Mucosa of rectum (tissue), 2 donors: ENCODE measurements at regions not wholly inside any gene's neighbourhood (a gene's known extent, or its start where the extent isn't known, plus 50 kb on each side); places are given as distances from the start of the nearest gene placed in this dataset.

Source experiments
- H3K27ac ChIP-seq, 2 donors: one replicate each; pipeline ENCODE4 v1.7.0; 2013; ENCODE audit warnings: inconsistent platforms in 2 of 2, low read depth in 2 of 2, low read length in 2 of 2
- H3K27me3 ChIP-seq, 2 donors: one replicate each; pipeline ENCODE4 v1.7.0; 2013; ENCODE audit warnings: low read length in 2 of 2; ENCODE audit not compliant: control insufficient read depth in 2 of 2, insufficient read depth in 2 of 2
- H3K36me3 ChIP-seq, 2 donors: one replicate each; pipeline ENCODE4 v1.7.0; 2013; ENCODE audit warnings: low read length in 2 of 2; ENCODE audit not compliant: control insufficient read depth in 2 of 2, insufficient read depth in 2 of 2
- H3K4me1 ChIP-seq, 2 donors: one replicate each; pipeline ENCODE4 v1.7.0; 2013; ENCODE audit warnings: low read length in 2 of 2, mild to moderate bottlenecking in 1 of 2; ENCODE audit not compliant: control insufficient read depth in 2 of 2, insufficient read depth in 2 of 2
- H3K4me3 ChIP-seq, 2 donors: one replicate each; pipeline ENCODE4 v1.7.0; 2013; ENCODE audit warnings: low read length in 2 of 2
- H3K9ac ChIP-seq, 2 donors: one replicate each; pipeline ENCODE4 v1.7.0; 2013; ENCODE audit warnings: low read length in 2 of 2, low read depth in 1 of 2, mild to moderate bottlenecking in 1 of 2
- H3K9me3 ChIP-seq, 2 donors: one replicate each; pipeline ENCODE4 v1.7.0; 2013; ENCODE audit warnings: low read length in 2 of 2; ENCODE audit not compliant: control insufficient read depth in 2 of 2
- donor health status: healthy.
- donor health status: Normal muscosa, but diverticular disease.

DNA sequence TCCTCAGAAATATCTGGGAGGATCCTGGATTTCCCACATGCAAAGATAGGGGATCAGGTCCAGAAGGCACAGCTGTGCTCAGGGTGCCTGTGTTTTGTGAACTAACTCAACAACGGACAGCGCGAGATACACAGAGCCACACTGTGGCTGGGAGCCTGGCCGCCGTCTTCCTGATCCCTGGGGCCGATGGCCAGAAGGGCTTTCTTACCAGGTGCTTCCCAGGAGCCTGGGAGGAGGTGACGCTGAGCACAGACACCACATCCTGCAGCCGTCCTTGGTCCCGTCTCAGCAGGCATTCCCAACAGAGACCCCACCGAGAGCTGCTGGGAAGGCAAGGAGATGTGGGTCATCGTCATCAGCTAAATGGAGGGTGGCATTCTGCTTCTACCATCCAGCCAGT lies 144.6 kb upstream of the AFDN start:
- peak overlapping the region; percentile 10 to 38 for H3K27ac ChIP-seq
- H3K36me3 ChIP-seq: no peaks in the 10 kb centered on the region
- H3K4me1 ChIP-seq: peaks cover 28 to 43% of the 10 kb centered on the region in 2 donors
- no peak overlapping the region for H3K4me3 ChIP-seq
- no peak overlapping the region for H3K9ac ChIP-seq
- peaks cover 0 to 3% of the 10 kb centered on the region in 2 donors for H3K27me3 ChIP-seq
- no peaks in the 10 kb centered on the region for H3K9me3 ChIP-seq

DNA sequence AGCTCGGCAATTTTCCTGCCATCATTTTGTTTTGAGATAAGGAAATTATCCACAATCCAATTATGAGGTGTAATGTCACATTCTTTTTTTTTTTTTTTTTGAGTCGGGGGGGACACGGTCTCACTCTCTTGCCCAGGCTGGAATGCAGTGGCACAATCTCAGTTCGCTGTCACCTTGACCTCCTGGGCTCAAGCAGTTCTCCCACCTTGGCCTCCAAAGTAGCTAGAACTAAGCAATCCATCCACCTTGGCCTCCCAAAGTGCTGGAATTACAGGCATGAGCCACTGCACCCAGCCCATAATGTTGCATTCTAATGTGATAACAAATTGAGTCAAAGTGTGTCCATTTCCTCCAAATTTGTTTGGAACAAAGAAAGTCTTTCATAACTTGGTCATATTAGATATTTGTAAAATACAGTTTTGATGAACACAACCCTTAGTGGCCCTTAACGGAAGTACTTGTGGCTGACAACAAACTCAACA lies 144.1 kb upstream of the AFDN start:
- peaks cover 0 to 3% of the 10 kb centered on the region in 2 donors for H3K27me3 ChIP-seq
- peaks cover 23 to 39% of the 10 kb centered on the region in 2 donors for H3K4me1 ChIP-seq
- H3K4me3 ChIP-seq: no peak overlapping the region
- no peaks in the 10 kb centered on the region for H3K36me3 ChIP-seq
- H3K9ac ChIP-seq: no peak overlapping the region
- no peaks in the 10 kb centered on the region for H3K9me3 ChIP-seq
- peak overlapping the region; percentile 38 to 62 for H3K27ac ChIP-seq

DNA sequence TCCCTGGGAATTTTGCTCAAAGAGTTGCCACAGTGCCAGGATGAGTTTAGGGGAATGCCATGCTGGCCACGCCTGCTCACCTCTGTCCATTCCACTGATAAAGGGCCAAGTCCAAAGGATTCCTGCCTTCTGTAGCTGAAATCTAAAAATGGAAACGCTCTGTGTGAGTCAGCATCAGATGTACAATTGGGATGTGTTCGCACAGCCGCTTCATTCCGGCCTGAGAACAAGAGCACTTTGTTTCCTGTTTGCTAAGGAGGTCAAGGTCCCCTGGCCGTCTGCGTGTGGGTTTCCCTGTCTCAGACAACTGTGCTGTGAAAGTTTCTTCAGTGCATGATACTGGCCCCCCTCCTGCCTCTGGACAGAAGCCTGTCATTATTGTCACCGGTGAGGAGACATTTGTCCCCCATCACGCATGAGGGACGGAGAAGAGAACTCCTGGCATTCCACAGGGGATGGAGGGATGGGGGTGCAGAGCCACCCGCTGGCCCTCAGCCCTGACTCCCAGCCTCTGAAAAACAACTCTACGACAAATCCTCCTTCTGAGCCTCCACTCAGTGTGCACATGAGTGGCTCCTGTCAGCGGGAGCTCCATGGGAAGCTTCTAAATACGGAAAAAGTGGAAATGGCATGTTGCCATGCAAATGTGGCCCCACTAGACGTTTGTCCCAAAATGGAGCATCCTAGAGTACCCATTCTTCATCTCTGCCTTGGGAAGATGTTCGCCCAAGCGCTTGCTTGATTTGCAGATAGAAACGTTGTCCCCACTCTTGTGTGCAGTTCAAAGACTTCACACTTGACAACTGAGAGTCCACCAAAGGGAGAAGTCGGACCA lies 143.5 kb upstream of the AFDN start:
- Histone ChIP-seq H3K9me3 (no peaks in the 10 kb centered on the region), H3K36me3 (no peaks in the 10 kb centered on the region), H3K27ac (peak overlapping the region; percentile 62 to 66), H3K9ac (no peak overlapping the region), H3K4me1 (peaks cover 20 to 32% of the 10 kb centered on the region in 2 donors), H3K4me3 (no peak overlapping the region), H3K27me3 (peaks cover 0 to 3% of the 10 kb centered on the region in 2 donors)

DNA sequence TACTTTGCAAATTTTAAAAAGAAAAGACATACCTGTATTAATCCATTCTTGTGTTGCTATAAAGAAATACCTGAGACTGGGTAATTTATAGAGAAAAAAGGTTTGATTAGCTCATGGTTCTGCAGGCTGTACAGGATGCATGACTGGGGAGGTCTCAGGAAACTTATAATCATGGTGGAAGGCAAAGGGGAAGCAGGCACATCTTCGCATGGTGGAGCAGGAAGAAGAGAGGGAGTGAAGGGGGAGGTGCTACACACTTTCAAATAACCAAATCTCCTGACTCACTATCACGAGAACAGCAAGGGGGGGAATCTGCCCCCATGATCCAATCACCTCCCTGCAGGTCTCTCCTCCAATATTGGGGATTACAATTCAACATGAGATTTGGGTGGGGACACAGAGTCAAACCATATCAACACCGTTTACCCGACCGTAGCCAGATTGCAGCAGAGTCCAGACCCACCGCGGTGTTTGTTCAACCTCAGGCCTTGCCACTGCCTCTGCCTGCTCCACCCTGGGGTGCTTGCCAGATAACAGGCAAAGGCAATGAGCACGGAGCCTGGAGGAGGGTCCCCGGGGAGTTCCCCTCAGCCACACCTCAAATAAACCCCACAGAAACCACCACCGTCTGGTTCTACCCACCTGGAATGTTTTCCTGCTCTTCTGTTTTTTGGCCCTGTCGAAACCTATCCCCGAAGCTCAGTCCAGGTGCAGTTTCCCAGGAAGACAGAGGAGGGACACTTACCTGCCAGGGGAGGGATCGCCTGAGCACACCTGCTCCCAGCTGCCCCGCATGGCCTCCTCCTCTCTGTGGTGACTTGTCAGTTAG lies 142.2 kb upstream of the AFDN start:
- H3K9ac ChIP-seq: no peak overlapping the region
- no peaks in the 10 kb centered on the region for H3K36me3 ChIP-seq
- no peaks in the 10 kb centered on the region for H3K9me3 ChIP-seq
- H3K4me1 ChIP-seq: peaks cover 15 to 28% of the 10 kb centered on the region in 2 donors
- H3K27me3 ChIP-seq: peaks cover 0 to 3% of the 10 kb centered on the region in 2 donors
- peak overlapping the region; percentile 31 to 32 for H3K27ac ChIP-seq
- no peak overlapping the region for H3K4me3 ChIP-seq

DNA sequence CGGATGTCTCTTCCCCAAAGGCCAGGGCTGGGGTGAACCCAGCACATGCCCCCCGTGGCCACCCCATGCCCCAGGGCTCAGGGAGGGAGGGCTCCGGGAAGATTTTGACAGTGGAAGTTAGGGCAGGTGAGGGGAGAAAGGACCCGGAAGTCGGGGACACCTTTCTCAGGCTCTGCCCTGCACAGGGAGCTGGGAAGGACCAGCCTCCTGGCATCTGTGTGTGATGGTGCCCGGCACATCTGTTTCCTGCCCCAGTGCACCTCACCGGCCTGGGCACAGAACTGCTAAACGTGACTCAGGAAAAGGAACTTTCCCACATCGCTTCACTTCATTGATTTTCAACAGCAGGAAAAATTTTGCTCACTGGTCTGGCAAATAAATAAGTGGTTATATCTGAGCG lies 141.1 kb upstream of the AFDN start:
- Histone ChIP-seq H3K4me3 (no peak overlapping the region), H3K36me3 (no peaks in the 10 kb centered on the region), H3K27ac (no peak overlapping the region), H3K9ac (no peak overlapping the region), H3K4me1 (peaks cover 15 to 28% of the 10 kb centered on the region in 2 donors), H3K27me3 (no peaks in the 10 kb centered on the region), H3K9me3 (no peaks in the 10 kb centered on the region)

DNA sequence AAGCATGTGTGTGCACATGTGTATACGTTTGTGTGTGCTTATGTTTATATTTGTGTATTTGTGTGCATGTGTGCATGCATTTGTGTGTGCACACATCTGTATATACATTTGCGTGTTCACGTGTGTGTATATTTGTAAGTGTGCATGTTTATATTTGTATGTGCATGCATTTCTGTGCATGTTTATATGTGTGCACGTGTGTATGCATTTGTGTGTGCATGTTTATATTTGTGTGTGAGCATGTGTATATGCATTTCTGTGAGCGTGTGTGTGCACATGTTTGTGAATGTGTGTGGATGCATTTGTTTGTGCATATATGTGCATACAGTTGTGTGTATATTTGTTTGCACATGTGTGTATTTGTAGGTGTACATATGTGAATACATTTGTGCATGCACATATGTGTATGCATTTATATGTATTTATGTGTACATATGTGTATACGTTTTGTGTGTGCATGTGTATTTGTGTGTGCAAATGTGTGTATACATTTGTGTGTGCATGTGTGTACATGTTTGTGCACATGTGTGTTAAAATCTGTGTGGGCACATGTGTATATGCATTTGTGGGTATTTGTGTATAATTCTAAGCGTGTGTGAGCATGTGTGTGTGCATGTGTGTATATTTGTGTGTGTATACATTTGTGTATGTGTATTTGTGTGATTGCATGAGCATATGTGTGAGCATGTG lies 140.4 kb upstream of the AFDN start:
- no peak overlapping the region for H3K27ac ChIP-seq
- no peaks in the 10 kb centered on the region for H3K9me3 ChIP-seq
- H3K9ac ChIP-seq: no peak overlapping the region
- H3K4me3 ChIP-seq: no peak overlapping the region
- H3K27me3 ChIP-seq: no peaks in the 10 kb centered on the region
- no peaks in the 10 kb centered on the region for H3K36me3 ChIP-seq
- peaks cover 15 to 28% of the 10 kb centered on the region in 2 donors for H3K4me1 ChIP-seq

DNA sequence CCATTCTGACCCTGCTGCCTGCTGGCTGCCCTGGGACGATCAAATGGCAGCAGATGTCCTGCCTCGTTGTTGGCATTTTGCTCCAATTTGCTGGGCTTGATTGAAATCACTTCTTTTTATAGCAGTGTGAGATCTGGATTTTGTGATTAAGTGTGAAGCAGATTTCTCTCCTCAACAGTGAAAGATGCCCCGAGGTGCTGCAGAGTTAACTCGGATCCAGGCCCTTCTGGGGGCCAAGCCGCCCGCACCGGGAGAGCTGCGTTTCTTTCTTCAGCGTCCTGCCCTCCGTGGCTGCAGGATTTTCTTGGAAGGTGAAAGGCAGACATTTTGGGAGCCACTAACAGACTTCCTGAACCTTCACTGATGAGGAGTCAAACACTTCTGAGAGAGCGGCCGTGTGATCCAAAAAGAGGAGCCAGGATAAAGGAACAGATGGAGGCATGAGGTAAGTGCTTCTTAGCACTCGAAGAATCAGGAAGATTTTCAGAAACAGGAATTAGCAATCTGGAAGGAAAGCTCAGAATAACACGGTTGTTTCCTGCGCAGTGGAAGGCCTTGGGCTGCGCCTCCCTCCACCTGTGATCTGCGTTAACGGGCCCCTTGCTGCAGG lies 139.5 kb upstream of the AFDN start:
- H3K9me3 ChIP-seq: no peaks in the 10 kb centered on the region
- no peak overlapping the region for H3K4me3 ChIP-seq
- H3K4me1 ChIP-seq: peaks cover 15 to 25% of the 10 kb centered on the region in 2 donors
- no peaks in the 10 kb centered on the region for H3K36me3 ChIP-seq
- no peaks in the 10 kb centered on the region for H3K27me3 ChIP-seq
- no peak overlapping the region for H3K9ac ChIP-seq
- H3K27ac ChIP-seq: no peak overlapping the region

DNA sequence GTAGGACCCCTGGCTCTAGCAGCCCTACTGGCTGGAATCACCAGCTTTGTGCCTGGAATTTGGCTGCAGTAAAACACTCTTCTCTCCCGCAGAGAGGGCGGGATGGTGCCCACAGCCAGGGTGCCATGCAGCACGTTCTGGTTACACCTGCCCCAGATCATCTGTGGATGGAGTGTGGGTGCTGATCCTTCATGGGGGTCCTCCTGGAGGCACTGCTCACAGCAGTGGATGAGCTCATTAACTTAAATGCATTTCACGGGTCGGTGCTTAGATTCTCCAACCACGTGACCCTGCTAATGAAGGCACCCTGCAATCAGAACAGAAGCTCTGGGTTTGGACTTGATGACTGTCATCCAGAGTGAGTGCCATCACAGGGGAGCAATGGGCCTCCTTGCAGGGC lies 138.6 kb upstream of the AFDN start:
- Histone ChIP-seq H3K4me1 (peaks cover 10 to 18% of the 10 kb centered on the region in 2 donors), H3K9ac (no peak overlapping the region)

DNA sequence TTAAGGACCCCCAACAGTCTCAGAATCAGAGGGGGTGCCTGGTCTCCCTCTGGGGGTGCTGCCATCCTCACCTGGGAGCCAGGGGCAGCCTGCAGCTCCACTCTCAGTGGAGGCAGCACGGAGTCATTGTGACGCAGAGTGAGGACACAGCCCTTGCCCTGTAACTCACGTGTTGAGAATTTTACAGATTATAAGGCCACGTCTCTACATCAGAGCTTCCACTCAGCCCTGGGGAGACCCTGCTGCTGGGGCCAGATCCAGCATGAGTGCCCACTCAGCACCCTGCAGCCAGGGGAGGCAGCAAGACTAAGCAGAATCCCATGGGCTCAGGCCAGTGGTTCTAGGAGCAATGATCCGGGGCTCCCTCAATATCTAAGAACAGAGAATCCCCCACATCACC lies 137.4 kb upstream of the AFDN start:
- H3K36me3 ChIP-seq: no peaks in the 10 kb centered on the region
- H3K27me3 ChIP-seq: no peaks in the 10 kb centered on the region
- no peak overlapping the region for H3K27ac ChIP-seq

More for the DNA sequence above, 138.6 kb upstream of the AFDN start:
- Histone ChIP-seq H3K9me3 (no peaks in the 10 kb centered on the region), H3K36me3 (no peaks in the 10 kb centered on the region), H3K27me3 (no peaks in the 10 kb centered on the region), H3K27ac (no peak overlapping the region), H3K4me3 (no peak overlapping the region)

More for the DNA sequence above, 137.4 kb upstream of the AFDN start:
- Histone ChIP-seq H3K9me3 (no peaks in the 10 kb centered on the region), H3K9ac (no peak overlapping the region), H3K4me3 (no peak overlapping the region), H3K4me1 (peaks cover 5 to 9% of the 10 kb centered on the region in 2 donors)
